Common myeloid progenitor, CD34-positive (primary cell): ENCODE measurements at regions not wholly inside any gene's neighbourhood (a gene's known extent, or its start where the extent isn't known, plus 50 kb on each side); places are given as distances from the start of the nearest gene placed in this dataset.
"Not testable (repeated sequence)": the region's sequence is repeated elsewhere in the genome, so short reads cannot be mapped to it uniquely, and the experiment has no call there.

Experiments
- CTCF ChIA-PET: fragments of 350-600 bp; sonication (Branson Sonifier 250); formaldehyde crosslinking; loops from one replicate; lab custom pipeline; 2021; ENCODE audit warnings: antibody characterized with exemption; lab: Charles Lee
- POLR2A ChIA-PET: fragments of 350-600 bp; sonication (Branson Sonifier 250); formaldehyde crosslinking; loops from one replicate; lab custom pipeline; 2021; ENCODE audit warnings: antibody characterized with exemption; lab: Charles Lee
- DNase-seq, 3 donors: peaks; one replicate each; pipeline versions ENCODE4 v3.0.0 to v3.0.0-alpha.2; 2013
- H3K27ac ChIP-seq, 2 experiments: 1 replicate in 1 of 2; 2 replicates in 1 of 2; pipeline ENCODE4 v1.7.0; 2013; ENCODE audit warnings: inconsistent platforms in 2 of 2, low read length in 2 of 2, mild to moderate bottlenecking in 2 of 2, low read depth in 1 of 2, moderate library complexity in 1 of 2; ENCODE audit not compliant: severe bottlenecking in 2 of 2, insufficient read depth in 1 of 2, poor library complexity in 1 of 2
- H3K27me3 ChIP-seq, 5 experiments: replicated peaks in 2 of 5; 1 replicate in 3 of 5; 2 replicates in 2 of 5; pipeline versions ENCODE4 v1.6.1 to v1.7.0; 2013; ENCODE audit warnings: low read length in 4 of 5, mild to moderate bottlenecking in 2 of 5, moderate library complexity in 2 of 5, inconsistent platforms in 1 of 5; ENCODE audit not compliant: insufficient read depth in 5 of 5, control insufficient read depth in 4 of 5
- H3K36me3 ChIP-seq, 4 experiments: 1 replicate in 2 of 4; 2 replicates in 2 of 4; pipeline versions ENCODE4 v1.6.1 to v1.7.0; 2013; ENCODE audit warnings: low read length in 3 of 4, control low read depth in 1 of 4, mild to moderate bottlenecking in 1 of 4; ENCODE audit not compliant: control insufficient read depth in 4 of 4, insufficient read depth in 4 of 4
- H3K4me1 ChIP-seq, 4 experiments: 1 replicate in 3 of 4; 2 replicates in 1 of 4; pipeline versions ENCODE4 v1.6.1 to v1.7.1; 2013; ENCODE audit warnings: low read length in 3 of 4, mild to moderate bottlenecking in 3 of 4, control low read depth in 1 of 4, inconsistent platforms in 1 of 4, moderate library complexity in 1 of 4; ENCODE audit not compliant: control insufficient read depth in 4 of 4, insufficient read depth in 4 of 4; ENCODE audit errors: control extremely low read depth in 1 of 4
- H3K4me3 ChIP-seq, 7 experiments: 1 replicate in 4 of 7; 2 replicates in 3 of 7; pipeline versions ENCODE4 v1.5.1 to v1.7.0; 2013; ENCODE audit warnings: mild to moderate bottlenecking in 7 of 7, low read length in 6 of 7, moderate library complexity in 6 of 7, inconsistent platforms in 2 of 7, low read depth in 2 of 7, control low read depth in 1 of 7; ENCODE audit not compliant: insufficient read depth in 4 of 7, control insufficient read depth in 1 of 7; ENCODE audit errors: extremely low read depth in 1 of 7
- H3K9me3 ChIP-seq, 5 experiments: 1 replicate in 4 of 5; 2 replicates in 1 of 5; pipeline versions ENCODE4 v1.6.1 to v1.7.1; 2013; ENCODE audit warnings: low read length in 4 of 5, mild to moderate bottlenecking in 2 of 5, inconsistent platforms in 1 of 5, low read depth in 1 of 5, moderate library complexity in 1 of 5; ENCODE audit not compliant: control insufficient read depth in 4 of 5, insufficient read depth in 2 of 5; ENCODE audit errors: control extremely low read depth in 1 of 5
- WGBS: methylation state at CpG from one replicate; pipeline ENCODE4 v1.1.5; 2013; ENCODE audit not compliant: insufficient coverage; 5-methylcytosine and 5-hydroxymethylcytosine counted together

DNA sequence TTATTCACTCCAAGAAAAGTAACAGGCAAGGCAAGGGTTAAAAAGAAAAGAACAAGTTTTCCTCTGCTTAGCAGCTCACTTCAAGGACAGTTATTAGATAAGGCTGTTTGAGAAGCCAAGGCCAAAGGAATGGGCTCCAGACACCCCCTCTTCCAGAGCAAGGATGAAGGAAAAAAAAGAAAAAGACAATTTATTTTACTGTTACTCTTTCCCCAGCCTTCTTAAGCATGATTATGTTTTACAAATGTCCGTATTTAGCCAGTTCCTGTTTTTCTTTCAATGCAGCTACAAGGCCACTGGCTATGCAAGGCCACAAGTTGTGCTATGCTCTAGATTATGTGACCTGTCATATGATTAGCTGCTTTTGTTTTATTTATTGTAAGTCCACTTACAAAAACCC, 106.5 kb upstream of the SIMC1 start:
- peaks cover 0 to 19% (median 11%) of the 10 kb centered on the region in 4 experiments for H3K4me1 ChIP-seq
- CTCF ChIA-PET: no interaction called here
- no peak overlapping the region for H3K27ac ChIP-seq
- H3K9me3 ChIP-seq: peaks cover 0 to 4% (median 0%) of the 10 kb centered on the region in 5 experiments
- H3K36me3 ChIP-seq: no peaks in the 10 kb centered on the region
- no CpG with 5 or more reads among the region's 1 CpG for WGBS
- POLR2A ChIA-PET: no interaction called here
- no peak overlapping the region for H3K4me3 ChIP-seq
- peak in 2 of 3 donors; percentile 13 to 33 for DNase-seq
- peaks cover 0 to 33% (median 10%) of the 10 kb centered on the region in 5 experiments for H3K27me3 ChIP-seq

DNA sequence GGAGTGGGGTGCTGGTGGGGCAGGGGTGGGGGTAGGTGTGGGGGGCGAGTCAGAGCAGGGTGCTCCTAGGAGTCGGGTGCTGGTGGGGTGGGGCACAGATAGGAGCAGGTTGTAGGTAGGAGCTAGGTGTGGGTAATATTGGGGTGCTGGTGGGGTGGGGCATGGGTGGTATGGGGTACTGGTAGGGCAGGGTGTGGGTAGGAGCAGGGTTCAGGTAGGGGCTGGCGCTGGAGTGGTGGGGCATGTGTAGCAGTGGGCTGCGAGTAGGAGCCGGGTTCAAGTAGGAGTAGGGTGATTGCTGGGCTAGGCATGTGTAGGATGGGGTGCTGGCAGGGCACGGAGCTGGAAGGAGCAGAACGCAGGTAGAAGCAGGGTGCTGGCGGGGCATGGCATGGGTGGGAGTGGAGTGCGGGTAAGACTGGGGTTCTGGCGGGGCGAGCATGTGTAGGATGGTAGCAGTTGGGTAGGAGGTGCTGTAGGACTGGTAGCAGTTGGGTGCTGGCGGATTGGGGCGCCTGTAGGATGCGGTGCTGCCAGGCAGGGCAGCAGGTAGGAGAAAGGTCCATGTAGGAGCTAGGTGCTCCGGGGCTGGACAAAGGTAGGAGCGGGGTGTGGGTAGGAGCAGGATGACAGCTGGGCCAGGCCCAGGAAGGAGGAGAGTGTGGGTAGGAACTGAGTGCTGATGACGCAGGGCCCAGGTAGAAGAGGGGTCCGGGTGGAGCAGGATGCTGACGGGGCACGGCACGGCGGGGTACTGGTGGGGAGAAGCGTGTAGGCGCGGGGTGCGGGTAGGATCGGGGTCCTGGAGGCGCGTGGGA, 105.5 kb upstream of the SIMC1 start:
- CTCF ChIA-PET: no interaction called here
- 62% methylated on average over 21 of the region's 29 CpGs for WGBS
- Histone ChIP-seq H3K27me3 (peaks cover 0 to 33% (median 10%) of the 10 kb centered on the region in 5 experiments), H3K9me3 (peaks cover 0 to 4% (median 0%) of the 10 kb centered on the region in 5 experiments), H3K27ac (no peak overlapping the region), H3K36me3 (no peaks in the 10 kb centered on the region), H3K4me1 (peaks cover 0 to 19% (median 11%) of the 10 kb centered on the region in 4 experiments), H3K4me3 (peak overlapping the region in 2 of 7 experiments; percentile 66 to 73)
- DNase-seq: peak in 1 of 3 donors; percentile 4
- POLR2A ChIA-PET: no interaction called here

GRCh38 chr5:176133289-176133870, 104.8 kb upstream of the SIMC1 start:
- 2% methylated on average over 17 of the region's 34 CpGs for WGBS
- H3K4me3 ChIP-seq: peak overlapping the region in 5 of 7 experiments; percentile 40 to 73 (median 51)
- peaks cover 0 to 4% (median 0%) of the 10 kb centered on the region in 5 experiments for H3K9me3 ChIP-seq
- POLR2A ChIA-PET: no interaction called here
- CTCF ChIA-PET: no interaction called here
- H3K27me3 ChIP-seq: peaks cover 0 to 33% (median 10%) of the 10 kb centered on the region in 5 experiments
- peak in 2 of 3 donors; percentile 24 to 34 for DNase-seq
- H3K27ac ChIP-seq: no peak overlapping the region
- H3K4me1 ChIP-seq: peaks cover 0 to 19% (median 11%) of the 10 kb centered on the region in 4 experiments
- no peaks in the 10 kb centered on the region for H3K36me3 ChIP-seq

DNA sequence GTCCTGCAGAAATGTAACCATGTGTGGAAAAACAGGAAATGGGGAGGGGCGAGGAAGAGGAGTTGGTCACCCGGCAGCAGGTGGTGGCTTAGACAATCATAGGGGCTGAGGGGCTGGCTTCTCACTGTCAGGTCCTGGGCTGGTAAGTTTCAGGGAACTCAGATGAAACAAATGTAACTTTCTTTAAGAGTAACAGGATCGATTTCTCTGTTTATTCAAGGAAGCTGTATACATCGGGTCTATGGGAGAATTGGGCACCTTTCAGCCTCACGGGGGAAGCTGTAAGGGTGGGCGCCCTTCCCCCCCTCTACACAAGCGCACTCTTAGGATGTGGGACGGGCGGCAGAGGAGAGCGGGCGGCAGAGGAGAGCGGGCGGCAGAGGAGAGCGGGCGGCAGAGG, 104.3 kb upstream of the SIMC1 start:
- Histone ChIP-seq H3K36me3 (no peaks in the 10 kb centered on the region), H3K27me3 (peaks cover 0 to 33% (median 10%) of the 10 kb centered on the region in 5 experiments), H3K9me3 (peaks cover 0 to 4% (median 0%) of the 10 kb centered on the region in 5 experiments), H3K27ac (no peak overlapping the region), H3K4me1 (peaks cover 0 to 19% (median 11%) of the 10 kb centered on the region in 4 experiments), H3K4me3 (peak overlapping the region in 5 of 7 experiments; percentile 30 to 73 (median 51))
- CTCF ChIA-PET: no interaction called here
- POLR2A ChIA-PET: no interaction called here
- peak in 1 of 3 donors; percentile 32 for DNase-seq
- 5% methylated on average over 4 of the region's 15 CpGs for WGBS

GRCh38 chr5:176134529-176135223, 103.5 kb upstream of the SIMC1 start:
- H3K27me3 ChIP-seq: peaks cover 0 to 33% (median 10%) of the 10 kb centered on the region in 5 experiments
- H3K4me1 ChIP-seq: peaks cover 0 to 19% (median 11%) of the 10 kb centered on the region in 4 experiments
- ChIA-PET CTCF (no interaction called here), POLR2A (no interaction called here)
- 56% methylated on average over 16 of the region's 17 CpGs for WGBS
- DNase-seq: peak in 2 of 3 donors; percentile 3 to 10
- no peaks in the 10 kb centered on the region for H3K36me3 ChIP-seq
- no peak overlapping the region for H3K27ac ChIP-seq
- H3K4me3 ChIP-seq: peak overlapping the region in 1 of 7 experiments; percentile 73
- peaks cover 0 to 4% (median 0%) of the 10 kb centered on the region in 5 experiments for H3K9me3 ChIP-seq

DNA sequence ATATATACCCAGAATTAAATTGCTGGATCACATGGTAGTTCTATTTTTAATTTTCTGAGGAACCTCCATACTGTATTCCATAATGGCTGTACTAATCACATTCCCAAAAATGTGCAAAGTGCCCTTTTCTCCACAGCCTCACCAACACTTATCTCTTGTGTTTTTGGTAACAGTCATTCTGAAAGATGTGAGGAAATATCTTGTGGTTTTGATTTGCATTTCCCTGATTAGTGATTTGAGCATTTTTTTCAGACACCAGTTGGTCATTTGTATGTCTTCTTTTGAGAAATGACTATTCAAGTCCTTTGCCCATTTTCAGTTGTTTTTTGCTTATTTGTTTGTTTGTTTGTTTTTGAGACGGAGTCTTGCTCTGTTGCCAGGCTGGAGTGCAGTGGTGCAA, 98.1 kb upstream of the SIMC1 start:
- POLR2A ChIA-PET, DNase-seq, H3K9me3 ChIP-seq, H3K4me3 ChIP-seq, H3K4me1 ChIP-seq, H3K36me3 ChIP-seq, H3K27ac ChIP-seq, CTCF ChIA-PET: not testable (repeated sequence)
- WGBS: no CpG with 5 or more reads among the region's 1 CpG
- peaks cover 0 to 14% (median 4%) of the 10 kb centered on the region in 5 experiments for H3K27me3 ChIP-seq
